Midbrain (tissue), 1 donor: ENCODE measurements at regions not wholly inside any gene's neighbourhood (a gene's known extent, or its start where the extent isn't known, plus 50 kb on each side); places are given as distances from the start of the nearest gene placed in this dataset.

Experiments
- DNase-seq: peaks from one replicate; lab custom pipeline; 2025; lab: John Stamatoyannopoulos, UW

DNA sequence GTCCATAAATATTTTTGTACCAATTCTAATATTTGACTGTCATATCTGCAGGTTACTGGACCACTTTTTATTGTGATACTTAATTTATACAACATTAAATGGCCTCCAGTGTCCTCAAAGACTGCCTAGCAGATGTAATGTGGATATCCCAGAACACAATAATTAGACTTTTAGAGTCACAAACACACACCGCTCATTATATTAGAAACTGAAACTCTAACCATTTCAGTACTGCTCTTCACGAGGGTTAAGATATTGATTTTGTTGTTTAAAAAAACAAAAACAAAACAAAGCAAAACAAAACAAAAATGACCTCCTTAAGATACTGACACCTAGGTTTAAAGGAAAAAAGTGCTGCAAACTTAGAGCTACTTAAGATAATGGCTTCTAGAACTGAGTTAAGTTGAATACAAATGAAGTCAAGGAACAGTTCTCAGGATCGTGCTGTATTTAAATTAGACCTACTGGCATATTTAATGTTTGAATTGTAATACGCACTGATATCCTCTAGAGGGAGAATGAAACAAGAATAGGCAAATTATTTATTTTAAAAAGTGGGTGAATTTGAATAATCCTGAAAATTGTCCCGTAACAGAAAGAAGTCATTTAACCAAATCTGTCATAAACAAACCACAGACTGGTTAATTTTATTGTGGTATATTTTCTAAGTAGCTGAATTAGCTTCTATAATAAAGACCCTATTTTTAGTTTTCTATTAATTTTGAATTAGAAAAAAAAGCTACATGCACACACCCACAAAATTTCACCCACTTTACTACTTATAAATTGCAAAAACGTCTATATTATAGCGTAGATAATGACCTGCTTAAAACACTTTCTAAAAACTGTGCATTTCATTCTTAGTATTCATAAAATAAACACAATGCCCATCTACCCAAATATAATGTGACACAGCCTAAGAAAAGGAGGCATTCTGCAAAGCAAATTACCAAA, 395.2 kb upstream of the DCN start:
- DNase-seq, result peak; percentile 33

DNA sequence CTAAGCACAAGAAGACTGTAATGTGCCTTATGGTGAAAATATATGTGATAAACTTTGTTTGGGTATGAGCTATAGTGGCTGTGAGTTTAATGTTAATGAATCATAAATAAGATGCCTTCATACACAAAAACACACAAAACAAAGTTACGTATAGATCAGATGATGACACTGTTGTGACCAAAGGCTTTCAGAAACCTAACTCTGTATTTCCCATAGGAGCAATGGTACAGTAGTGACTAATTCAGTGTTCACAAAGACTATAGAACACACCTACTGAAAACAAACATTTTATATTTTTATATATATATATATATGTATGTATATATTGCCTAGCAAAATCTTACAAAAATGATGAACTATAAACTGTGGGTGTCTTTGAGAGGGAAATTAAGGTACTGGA, 393.8 kb upstream of the DCN start:
- no peak for DNase-seq

DNA sequence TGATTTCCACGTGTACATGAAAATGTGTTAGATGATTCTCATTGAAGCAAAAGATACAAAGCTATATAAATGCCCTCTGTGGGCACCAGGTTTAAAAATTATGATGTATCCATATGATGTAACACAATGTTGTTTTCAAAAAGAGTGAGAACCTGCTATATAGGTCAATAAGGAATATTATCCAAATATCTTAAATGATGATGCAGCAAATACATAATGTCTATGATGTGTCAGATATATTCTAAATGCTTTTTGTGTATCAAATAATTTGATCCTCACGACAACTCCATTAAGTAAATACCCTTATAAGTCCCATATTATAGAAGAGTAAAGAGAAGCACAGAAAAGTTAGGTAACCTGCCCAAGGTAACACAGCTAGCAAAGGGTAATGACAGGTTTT, 393.0 kb upstream of the DCN start:
- no peak for DNase-seq

DNA sequence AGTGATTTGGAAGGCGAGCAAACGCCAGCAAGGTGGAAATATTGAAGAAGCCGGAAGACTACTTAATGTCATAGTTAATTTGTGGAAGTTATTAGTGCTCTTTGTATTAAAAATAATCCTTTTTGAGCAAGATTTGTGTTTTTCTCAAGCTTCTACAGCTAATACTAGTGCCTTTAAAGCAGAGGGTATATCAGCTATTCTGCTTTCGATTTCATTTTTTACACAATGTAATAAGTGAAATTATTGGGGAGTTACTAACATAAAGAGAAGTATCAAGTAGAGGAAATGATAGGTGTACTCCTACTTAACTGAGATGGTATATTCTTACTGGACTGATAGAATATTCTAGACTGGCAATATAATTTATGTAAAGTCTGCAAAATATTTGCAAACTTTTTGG, 392.4 kb upstream of the DCN start:
- DNase-seq, result no peak

DNA sequence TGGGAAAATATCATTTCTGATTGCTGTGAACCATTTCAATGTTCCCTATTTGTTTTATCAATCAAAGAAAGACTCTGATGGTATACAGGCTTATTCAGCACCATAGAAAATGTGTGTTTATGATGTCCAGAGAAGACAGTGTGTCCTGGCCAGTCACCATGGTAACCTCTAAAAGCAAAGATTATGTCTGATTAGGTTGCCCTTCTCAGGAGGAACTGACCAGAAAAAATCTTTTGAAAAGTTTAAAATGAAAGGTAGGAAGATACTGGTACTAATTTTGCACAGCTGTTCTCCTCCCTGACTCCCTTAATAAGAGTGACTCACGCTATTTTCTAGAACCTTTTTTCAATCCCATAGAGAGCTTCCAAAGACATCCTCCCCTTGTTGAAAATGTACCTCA, 391.8 kb upstream of the DCN start:
- no peak for DNase-seq

DNA sequence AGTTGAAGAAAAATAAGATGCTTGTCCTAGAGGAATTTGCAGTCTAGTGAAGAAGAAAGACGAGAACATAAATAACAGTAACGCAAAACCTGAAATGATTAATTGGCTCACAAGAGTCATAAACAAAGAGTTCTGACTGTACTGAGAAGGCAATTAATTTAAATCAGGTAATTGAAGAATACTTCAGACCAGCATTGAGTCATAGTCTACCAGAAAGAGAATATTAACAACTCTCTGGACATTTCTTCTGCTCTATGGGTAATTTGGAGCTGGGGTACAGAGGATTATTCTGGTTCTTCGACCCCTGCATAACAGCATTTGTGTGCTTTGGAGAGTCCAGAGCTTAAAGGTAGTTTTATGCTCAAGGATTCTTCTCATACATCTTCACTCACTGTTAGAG, 390.3 kb upstream of the DCN start:
- no peak for DNase-seq

DNA sequence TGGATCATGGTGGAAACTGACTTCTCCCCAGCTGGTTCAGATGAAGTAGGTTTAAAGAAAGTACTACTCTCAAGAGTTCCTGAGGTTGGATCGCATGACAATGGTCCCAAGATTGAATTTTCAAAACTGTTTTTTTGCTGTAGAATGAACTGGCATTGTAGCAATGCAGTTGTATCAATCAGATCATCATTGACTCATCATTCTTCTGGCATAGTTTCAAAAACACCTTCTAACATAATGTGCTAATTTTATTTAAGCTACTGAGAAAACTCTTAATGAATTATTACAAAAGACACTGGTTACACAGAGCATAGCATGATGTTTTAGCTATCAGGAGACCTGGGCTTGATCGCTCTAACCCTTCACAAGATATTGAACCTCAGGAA, 384.5 kb upstream of the DCN start:
- no peak for DNase-seq

DNA sequence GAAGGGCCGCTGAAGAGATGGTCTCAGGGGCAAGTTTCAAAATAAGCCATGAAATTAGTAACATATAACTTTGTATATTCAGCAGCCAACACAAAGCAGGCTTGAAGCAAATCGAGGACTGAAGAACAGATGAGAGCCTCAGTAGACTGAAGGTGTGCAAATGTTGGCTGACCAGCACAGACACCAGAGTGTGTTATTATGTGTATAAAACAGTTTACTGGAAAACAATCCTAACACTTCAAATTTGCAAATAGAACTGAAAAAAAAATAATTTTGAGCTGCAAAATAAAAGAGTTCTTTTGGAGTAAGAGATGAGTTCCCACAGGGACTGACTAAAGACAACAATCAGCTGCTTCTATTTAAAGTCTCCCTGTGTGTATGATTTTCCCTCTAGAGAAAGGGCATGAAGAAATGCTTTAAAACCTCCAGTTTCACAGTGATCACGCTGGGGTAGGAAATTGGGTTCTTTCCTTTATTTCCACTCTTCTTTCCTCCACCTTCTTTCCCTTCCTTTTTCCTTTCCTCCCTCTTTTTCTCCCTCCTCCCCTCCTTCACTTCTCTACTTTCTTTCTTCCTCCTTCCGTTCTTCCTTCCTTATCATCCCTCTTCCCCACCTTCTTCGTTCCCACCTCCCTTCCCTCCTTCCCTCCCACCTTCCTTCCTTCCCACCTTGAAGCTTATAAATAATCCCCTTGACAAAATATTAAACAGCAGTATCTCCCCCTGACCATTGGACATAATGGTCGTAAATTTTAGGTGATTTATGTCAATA, 383.9 kb upstream of the DCN start:
- DNase-seq, result no peak

DNA sequence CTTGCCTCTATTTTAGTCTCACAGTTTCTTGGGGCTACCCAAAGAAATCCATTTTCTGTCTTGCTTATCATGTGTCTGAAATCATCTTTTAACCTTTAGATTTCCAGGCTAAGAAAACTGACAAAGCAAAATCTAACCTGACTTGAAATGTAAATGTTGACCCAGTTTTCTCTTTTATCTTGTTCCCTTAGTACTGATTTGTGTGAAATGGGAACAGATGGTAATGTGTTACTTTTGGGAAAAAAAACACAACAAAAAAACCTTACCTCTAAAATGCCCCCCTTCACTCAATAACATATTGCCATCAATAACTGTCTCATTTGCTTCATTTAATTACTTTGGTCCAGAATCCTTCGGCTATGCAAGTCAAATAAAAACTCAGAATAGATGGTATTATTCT, 383.2 kb upstream of the DCN start:
- DNase-seq, result no peak

DNA sequence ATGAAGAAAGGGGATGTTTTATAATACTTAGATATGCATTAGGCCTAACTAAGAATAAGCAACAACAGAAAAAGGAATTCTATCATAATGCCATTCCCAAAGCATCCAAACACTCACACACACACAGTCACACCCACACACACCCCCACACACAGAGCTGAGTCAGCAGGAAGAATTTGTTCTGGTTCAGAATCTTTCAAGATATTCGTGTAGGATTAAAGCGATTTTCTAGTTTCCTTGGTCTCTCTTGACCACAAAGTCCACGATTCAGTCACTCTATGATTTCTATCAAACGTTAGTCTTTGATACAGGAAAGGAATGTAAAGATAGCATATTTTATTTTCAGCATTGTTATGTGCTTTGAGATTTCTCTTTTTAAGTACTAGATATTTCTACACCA, 382.6 kb upstream of the DCN start:
- no peak for DNase-seq

DNA sequence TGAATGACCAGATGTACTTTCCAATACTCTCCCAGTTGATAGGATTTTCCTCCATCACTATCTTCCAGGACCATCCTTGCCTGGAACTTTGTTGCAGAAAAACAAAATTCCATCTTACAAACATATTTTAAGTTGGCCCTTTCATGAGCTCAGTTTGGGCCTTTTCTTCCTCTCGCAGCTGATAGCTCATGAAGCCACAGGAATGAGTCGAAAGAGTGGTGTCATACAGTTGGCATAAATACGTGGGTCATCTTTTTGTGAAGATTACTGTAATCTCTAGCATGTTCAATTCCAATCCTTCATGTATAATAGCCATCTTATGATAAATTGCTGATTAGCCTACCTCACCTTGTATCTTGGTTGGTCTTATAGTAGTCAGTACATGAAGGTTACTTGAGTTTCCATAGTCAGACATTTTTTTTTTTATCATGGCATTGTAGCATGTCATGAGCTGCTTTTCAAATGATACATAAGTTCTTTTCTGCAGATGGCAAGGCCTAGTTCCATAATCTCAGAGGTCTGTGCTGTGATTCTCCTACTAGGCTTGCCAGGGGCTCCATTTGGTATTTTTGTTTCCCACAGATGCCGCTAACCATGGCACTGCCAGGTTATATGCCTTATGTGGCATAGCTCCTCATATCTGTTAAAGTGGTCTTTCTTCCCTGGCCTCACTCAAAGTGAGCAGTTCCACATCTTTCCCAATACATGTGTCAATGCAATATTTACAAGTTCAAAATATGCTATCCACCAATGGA, 380.6 kb upstream of the DCN start:
- no peak for DNase-seq

DNA sequence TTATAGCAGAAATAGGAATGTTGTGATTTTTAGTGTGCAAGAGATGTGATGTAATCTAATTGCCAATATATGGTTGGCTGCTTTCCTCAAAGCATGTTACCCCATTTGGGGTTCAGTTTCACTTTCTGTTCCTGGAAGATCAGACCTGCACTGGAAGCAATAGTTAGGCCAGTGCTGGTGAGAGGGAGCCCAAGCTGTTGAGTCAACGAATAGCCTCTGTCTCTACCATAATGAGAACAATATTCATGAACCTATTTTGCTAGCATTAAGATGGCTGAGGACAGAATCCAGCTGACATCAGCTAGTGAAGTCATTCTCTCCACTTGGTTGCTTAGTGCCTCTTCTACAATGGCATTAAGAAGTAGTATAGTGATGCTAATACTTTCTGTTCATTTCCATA, 379.9 kb upstream of the DCN start:
- no peak for DNase-seq

DNA sequence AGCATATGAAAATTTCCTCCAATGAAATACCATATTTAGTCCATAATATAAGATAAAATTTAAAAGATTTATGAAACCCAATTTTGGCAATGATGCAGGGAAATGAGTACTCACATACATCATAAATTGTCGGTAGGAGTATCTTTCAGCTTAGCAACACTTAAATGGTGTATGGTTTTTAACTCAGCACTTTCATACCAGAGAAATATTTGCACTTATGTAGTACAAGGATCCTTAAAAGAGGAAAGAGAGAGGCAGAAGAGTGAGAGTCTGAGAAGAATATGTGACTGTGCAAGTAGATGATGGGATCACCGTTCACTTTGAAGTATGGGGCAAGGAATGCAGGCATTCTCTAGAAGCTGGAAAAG, 379.3 kb upstream of the DCN start:
- no peak for DNase-seq

DNA sequence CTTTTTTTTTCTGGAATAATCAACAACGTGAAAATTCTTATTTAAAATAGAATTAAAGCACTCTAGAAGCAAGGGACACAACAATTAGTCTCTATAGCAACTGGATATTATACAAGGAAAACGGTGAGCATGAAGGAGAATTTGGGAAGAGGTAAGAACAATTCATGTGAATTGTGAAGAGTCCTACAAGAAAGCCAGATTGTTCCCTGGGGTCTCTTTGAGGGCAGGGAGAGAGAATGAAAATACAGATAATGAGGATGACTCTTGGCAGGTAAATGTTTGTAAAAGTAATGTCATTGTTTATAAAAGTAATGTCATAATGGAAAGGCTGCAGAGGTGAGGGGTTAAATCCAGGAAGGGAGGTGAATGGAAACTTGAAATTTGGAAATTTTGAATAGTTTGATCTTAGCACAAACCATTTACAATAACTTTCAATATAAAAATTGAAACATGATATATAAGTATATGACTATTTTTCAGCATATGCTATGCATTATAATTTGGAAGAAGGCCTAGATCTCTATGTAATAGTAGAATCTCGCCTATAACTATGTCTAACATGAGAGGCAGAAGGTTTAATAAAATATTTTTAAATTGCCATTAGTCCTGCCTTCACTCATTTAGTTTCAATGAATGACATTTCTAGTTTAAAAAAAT, 378.8 kb upstream of the DCN start:
- no peak for DNase-seq

DNA sequence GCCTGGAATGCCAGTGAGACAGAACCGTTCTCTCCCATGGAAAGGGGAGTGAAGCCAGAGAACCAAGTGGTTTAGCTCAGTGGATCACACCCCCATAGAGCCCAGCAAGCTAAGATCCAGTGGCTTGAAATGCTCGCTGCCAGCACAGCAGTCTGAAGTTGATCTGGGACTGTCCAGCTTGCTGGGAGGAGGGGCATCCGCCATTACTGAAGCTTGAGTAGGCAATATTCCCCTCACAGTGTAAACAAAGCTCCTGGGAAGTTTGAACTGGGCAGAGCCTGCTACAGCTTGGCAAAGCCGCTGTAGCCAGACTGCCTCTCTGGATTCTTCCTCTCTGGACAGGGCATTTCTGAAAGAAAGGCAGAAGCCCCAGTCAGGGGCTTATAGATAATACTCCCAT, 374.3 kb upstream of the DCN start:
- DNase-seq, result no peak

DNA sequence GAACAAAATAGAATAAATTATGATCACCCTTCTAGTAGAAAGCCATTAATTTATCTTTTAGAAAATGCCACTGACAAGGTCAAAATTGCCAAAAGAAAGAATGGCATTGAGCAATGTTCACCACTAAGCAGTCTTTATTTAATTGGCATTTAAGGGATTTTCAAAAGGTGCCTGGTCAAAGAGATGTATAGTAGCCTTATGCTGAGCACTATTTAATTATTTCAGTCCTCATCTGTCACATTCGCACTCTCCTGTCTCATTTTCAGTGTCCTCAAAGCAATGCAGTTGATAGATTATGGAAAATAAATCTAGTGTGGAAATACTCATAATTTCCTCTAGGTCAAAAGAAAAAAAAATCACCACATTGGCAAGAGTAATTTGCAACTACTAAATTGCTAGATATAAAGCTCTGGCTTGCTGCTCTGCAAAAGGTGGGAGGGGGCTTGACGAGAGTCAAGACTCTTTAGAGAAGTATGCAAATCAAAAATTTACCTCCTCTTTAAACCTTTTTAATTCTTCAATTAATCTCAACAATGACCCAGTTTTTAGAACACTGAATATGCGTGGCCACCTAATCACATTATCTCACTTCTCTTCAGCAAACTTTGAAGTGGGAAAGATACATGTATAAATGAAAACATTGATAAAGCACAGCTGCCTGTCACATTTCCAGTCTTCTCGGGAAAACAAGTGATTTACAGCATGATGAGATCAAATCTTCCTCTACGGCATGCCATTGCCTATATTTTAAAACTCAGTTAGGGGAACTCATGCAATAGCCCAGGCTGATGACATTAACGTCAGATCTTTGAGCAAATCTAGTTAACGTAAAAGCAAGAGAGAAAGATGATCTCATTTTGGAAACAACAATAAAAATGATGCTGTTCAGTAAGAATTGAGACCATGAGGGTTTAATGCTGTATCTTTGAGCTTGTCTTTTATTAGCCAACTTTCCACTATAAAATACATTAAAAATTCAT, 373.1 kb upstream of the DCN start:
- no peak for DNase-seq

DNA sequence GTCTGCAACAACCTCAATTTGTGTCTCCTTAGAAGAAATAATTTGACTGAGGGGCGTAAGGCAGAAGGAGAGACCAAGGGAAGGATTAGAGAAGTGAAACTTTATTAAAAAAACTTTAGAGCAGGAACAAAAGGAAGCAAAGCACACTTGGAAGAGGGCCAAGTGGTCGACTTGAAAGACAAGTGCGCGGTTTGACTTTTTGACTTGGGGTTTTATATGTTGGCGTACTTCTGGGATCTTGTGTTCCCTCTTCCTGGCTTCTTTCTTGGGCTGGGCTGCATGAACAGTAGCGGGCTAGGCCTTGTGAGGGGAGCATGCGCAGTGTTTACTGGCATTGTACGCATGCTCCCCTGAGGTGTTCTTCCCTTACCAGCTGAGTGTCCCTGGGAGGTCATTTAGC, 369.3 kb upstream of the DCN start:
- DNase-seq, result peak; percentile 10

DNA sequence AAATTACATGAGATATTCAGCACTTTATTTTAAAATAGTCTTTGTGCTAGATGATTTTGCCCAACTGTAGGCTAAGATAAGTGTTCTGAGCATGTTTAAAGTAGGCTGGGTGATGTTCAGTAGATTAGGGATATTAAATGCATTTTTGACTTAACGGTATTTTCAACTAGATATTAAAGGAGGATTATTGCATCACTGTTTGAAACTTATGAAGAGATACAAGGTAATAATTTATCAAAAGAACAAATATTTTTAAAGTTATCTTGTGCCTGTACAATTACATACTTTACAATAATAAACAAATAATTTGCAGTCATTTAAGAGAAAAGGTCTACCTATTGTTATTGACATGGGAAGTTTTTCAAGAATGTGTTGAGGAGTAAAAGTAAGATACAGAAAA, 368.6 kb upstream of the DCN start:
- DNase-seq, result no peak

DNA sequence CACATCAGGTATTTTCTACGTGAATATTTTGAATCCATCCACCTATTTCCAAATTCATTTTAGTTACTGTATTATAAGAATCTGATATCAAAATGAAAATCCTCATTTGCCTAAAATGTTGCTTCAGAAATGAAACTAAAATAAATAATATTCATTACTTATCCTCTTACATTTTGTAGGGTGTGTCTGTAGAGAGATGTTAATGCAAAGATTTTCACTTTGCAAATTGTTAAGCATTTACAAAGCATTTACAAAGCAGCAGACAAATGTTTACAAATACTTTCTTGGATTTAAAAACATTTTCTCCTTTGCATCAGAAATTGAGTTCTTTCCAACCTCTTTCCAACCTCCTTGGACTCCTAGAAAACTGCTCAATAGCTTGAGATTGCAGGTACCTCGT, 360.0 kb upstream of the DCN start:
- no peak for DNase-seq

DNA sequence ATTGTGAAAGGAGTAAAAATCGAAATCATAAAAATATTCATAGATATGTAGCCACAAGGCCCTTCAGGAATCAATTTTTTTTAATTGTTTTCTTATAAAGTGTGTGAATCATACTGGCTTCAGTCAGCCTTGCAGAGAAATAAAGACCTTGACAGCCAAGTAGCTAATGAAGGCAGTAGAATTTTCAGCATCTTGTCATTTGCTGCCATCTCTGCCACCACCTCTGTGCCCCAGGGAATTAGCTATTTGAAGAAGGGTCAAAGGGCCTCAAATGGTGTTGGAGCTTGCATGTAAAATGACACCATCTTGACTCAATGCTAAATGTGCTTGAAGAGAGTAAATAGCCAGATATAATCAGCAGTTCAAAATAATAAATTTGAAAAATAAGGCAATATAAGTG, 359.4 kb upstream of the DCN start:
- no peak for DNase-seq

DNA sequence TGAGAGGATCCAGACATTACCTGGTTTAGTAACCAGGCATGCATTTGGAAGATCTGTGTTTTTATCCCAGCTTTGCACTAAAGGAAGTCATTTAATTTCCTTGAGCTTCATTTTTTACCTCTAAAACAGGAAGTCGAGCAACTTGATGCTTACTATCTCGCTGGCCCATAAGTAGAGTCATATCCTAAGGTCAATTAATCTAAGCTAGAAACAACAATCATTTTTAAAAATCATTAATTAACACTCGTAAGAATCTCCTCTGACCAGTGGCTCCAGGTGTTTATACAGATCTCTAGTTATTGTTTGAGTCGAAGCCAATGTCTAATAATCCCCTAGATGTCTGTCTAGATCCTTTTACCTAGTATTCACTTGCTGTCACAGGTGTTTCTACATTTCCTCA, 355.8 kb upstream of the DCN start:
- no peak for DNase-seq
